Transverse colon (tissue), 4 donors: ENCODE measurements at regions not wholly inside any gene's neighbourhood (a gene's known extent, or its start where the extent isn't known, plus 50 kb on each side); places are given as distances from the start of the nearest gene placed in this dataset.
"Not testable (repeated sequence)": the region's sequence is repeated elsewhere in the genome, so short reads cannot be mapped to it uniquely, and the experiment has no call there.

Experiments used
- EP300 ChIP-seq: sonication (generic); formaldehyde crosslinking; IDR thresholded peaks from one replicate; pipeline ENCODE4 v1.6.1; 2017; ENCODE audit warnings: antibody characterized with exemption, low read depth
- POLR2A ChIP-seq: fragments of 450-650 bp; IDR thresholded peaks from one replicate; pipeline ENCODE4 v1.6.1; 2016; ENCODE audit warnings: antibody characterized with exemption, mild to moderate bottlenecking, moderate library complexity
- POLR2AphosphoS5 ChIP-seq, 3 donors: sonication (generic); formaldehyde crosslinking; IDR thresholded peaks; one replicate each; pipeline ENCODE4 v1.6.1; 2016; ENCODE audit warnings: antibody characterized with exemption in 3 of 3
- TF ChIP-seq, protein P1 (sequence below), 5 experiments: fragments of 200-600 bp in 3 of 5; fragments of 450-650 bp in 2 of 5; sonication (generic) in 3 of 5; IDR thresholded peaks; 1 replicate in 2 of 5; 2 replicates in 3 of 5; pipeline ENCODE4 v1.5.1; 2016 to 2017; ENCODE audit warnings: antibody characterized with exemption in 5 of 5, inconsistent platforms in 3 of 5, mild to moderate bottlenecking in 2 of 5, moderate library complexity in 1 of 5

DNA sequence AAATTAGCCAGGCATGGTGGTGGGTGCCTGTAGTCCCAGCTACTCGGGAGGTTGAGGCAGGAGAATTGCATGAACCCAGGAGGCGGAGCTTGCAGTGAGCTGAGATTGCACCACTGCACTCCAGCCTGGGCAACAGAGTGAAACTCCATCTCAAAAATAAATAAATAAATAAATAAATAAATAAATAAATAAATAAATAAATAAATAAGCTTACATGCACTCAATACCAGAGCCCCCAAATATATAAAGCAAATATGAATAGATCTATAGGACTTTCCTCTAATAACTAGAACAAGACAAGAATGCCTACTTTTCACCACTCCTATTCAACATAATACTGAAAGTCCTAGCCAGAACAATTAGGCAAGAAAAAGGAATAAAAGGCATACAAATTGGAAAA lies 147.5 kb upstream of the SOX6 start:
- TF ChIP-seq, protein P1, sequence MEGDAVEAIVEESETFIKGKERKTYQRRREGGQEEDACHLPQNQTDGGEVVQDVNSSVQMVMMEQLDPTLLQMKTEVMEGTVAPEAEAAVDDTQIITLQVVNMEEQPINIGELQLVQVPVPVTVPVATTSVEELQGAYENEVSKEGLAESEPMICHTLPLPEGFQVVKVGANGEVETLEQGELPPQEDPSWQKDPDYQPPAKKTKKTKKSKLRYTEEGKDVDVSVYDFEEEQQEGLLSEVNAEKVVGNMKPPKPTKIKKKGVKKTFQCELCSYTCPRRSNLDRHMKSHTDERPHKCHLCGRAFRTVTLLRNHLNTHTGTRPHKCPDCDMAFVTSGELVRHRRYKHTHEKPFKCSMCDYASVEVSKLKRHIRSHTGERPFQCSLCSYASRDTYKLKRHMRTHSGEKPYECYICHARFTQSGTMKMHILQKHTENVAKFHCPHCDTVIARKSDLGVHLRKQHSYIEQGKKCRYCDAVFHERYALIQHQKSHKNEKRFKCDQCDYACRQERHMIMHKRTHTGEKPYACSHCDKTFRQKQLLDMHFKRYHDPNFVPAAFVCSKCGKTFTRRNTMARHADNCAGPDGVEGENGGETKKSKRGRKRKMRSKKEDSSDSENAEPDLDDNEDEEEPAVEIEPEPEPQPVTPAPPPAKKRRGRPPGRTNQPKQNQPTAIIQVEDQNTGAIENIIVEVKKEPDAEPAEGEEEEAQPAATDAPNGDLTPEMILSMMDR (IDR thresholded peaks at IDR 0.05): not testable (repeated sequence)
- not testable (repeated sequence) for TF ChIP-seq POLR2A; EP300; POLR2AphosphoS5 (IDR thresholded peaks at IDR 0.05)
